ENCODE measurements at regions not wholly inside any gene's neighbourhood (a gene's known extent, or its start where the extent isn't known, plus 50 kb on each side); places are given as distances from the start of the nearest gene placed in this dataset.

DNA sequence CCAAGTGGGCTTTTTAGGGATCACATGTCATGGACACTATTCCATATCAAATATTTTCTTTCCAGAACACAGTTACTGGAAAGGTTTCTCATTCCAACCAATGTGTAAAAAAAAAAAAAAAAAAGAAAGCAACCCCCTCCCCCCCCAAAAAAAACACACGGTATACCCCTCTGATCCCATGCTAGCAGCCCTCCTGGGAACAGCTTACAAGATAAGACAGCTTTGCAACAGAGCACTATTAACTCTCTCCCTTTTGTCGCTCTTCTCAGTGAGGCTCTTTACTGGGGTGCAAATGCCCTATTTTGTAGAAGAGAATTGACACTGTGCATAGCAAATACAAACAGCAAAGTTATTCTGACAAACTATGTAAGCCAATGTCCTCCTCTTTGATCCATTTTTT, 161.2 kb downstream of the NTMT2 start:
- TF ChIP-seq, protein P1, sequence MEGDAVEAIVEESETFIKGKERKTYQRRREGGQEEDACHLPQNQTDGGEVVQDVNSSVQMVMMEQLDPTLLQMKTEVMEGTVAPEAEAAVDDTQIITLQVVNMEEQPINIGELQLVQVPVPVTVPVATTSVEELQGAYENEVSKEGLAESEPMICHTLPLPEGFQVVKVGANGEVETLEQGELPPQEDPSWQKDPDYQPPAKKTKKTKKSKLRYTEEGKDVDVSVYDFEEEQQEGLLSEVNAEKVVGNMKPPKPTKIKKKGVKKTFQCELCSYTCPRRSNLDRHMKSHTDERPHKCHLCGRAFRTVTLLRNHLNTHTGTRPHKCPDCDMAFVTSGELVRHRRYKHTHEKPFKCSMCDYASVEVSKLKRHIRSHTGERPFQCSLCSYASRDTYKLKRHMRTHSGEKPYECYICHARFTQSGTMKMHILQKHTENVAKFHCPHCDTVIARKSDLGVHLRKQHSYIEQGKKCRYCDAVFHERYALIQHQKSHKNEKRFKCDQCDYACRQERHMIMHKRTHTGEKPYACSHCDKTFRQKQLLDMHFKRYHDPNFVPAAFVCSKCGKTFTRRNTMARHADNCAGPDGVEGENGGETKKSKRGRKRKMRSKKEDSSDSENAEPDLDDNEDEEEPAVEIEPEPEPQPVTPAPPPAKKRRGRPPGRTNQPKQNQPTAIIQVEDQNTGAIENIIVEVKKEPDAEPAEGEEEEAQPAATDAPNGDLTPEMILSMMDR (IDR thresholded peaks at IDR 0.05), result no peak
- TF ChIP-seq POLR2A (IDR thresholded peaks at IDR 0.05), result no peak

Measured in right lobe of liver (tissue), 4 donors.